ENCODE measurements at regions not wholly inside any gene's neighbourhood (a gene's known extent, or its start where the extent isn't known, plus 50 kb on each side); places are given as distances from the start of the nearest gene placed in this dataset.

- TF ChIP-seq CTCF (IDR thresholded peaks at IDR 0.05; ENCODE audit: extremely low read depth in 1 of 2, insufficient read depth in 1 of 2, low read depth in 1 of 2, low read length in 2 of 2) (no peak), POLR2AphosphoS5 (IDR thresholded peaks at IDR 0.05; ENCODE audit: insufficient read depth, low read depth, low read length) (no peak), POLR2A (IDR thresholded peaks at IDR 0.05; ENCODE audit: low read depth, low read length) (no peak)
Observed at GRCh38 chr7:13639396-13639795, 350.1 kb downstream of the ETV1 start.

All from endothelial cell of umbilical vein (primary cell).